Natural killer cell (primary cell): ENCODE measurements at regions not wholly inside any gene's neighbourhood (a gene's known extent, or its start where the extent isn't known, plus 50 kb on each side); places are given as distances from the start of the nearest gene placed in this dataset.

ENCODE experiments used
- ATAC-seq, 3 donors: fragments of 150-1000 bp in 2 of 3; fragments of 200-7000 bp in 1 of 3; cut with Tn5 transposase; 1 replicate in 1 of 3; 2 replicates in 2 of 3; pipeline ENCODE4 v1.10.0; 2021; ENCODE audit warnings: mild to moderate bottlenecking in 2 of 3, moderate library complexity in 2 of 3
- DNase-seq, 2 donors: peaks; one replicate each; pipeline versions ENCODE4 v3.0.0 to v3.0.0-alpha.2; 2013 to 2021; ENCODE audit warnings: mixed read lengths in 1 of 2
- H3K27ac ChIP-seq: one replicate; pipeline ENCODE4 v1.5.1; 2013; ENCODE audit warnings: mild to moderate bottlenecking, low read length
- H3K27me3 ChIP-seq: one replicate; pipeline ENCODE4 v1.6.1; 2013; ENCODE audit warnings: low read length; ENCODE audit not compliant: control insufficient read depth, insufficient read depth
- H3K36me3 ChIP-seq: one replicate; pipeline ENCODE4 v1.6.1; 2013; ENCODE audit warnings: low read length; ENCODE audit not compliant: control insufficient read depth, insufficient read depth
- H3K4me1 ChIP-seq: one replicate; pipeline ENCODE4 v1.6.1; 2013; ENCODE audit warnings: low read length; ENCODE audit not compliant: control insufficient read depth, insufficient read depth
- H3K4me3 ChIP-seq: one replicate; pipeline ENCODE4 v1.5.1; 2013; ENCODE audit warnings: low read length
- H3K9me3 ChIP-seq: one replicate; pipeline ENCODE4 v1.6.1; 2013; ENCODE audit warnings: low read length; ENCODE audit not compliant: control insufficient read depth, insufficient read depth
- H3K27ac Mint-ChIP-seq, 2 donors: one replicate each; pipeline ENCODE4 v1.8.0; 2022; ENCODE audit warnings: mild to moderate bottlenecking in 2 of 2, mixed read lengths in 2 of 2, moderate library complexity in 1 of 2
- H3K27me3 Mint-ChIP-seq, 2 donors: one replicate each; pipeline ENCODE4 v1.8.0; 2022; ENCODE audit warnings: low read depth in 2 of 2, mixed read lengths in 2 of 2
- H3K36me3 Mint-ChIP-seq: one replicate; pipeline ENCODE4 v1.8.0; 2022; ENCODE audit warnings: mixed read lengths
- H3K4me1 Mint-ChIP-seq, 2 donors: one replicate each; pipeline ENCODE4 v1.8.0; 2022; ENCODE audit warnings: mixed read lengths in 2 of 2
- H3K4me3 Mint-ChIP-seq: one replicate; pipeline ENCODE4 v1.8.0; 2022; ENCODE audit warnings: mild to moderate bottlenecking, moderate library complexity, mixed read lengths
- H3K9me3 Mint-ChIP-seq, 2 donors: one replicate each; pipeline ENCODE4 v1.8.0; 2022; ENCODE audit warnings: mixed read lengths in 2 of 2
- WGBS: methylation state at CpG from one replicate; pipeline ENCODE4 v1.1.7; 2013; ENCODE audit warnings: missing lambda C conversion rate; ENCODE audit not compliant: insufficient coverage; 5-methylcytosine and 5-hydroxymethylcytosine counted together
- intact Hi-C: fragments of 100-400 bp; cut with micrococcal nuclease; formaldehyde crosslinking; loops from one replicate; pipeline ENCODE4 v1.14.2; 2022
- TF ChIP-seq, protein P1 (sequence below): fragments of 200-600 bp; IDR thresholded peaks from one replicate; pipeline ENCODE4 v1.8.0; 2022; ENCODE audit warnings: antibody characterized with exemption

DNA sequence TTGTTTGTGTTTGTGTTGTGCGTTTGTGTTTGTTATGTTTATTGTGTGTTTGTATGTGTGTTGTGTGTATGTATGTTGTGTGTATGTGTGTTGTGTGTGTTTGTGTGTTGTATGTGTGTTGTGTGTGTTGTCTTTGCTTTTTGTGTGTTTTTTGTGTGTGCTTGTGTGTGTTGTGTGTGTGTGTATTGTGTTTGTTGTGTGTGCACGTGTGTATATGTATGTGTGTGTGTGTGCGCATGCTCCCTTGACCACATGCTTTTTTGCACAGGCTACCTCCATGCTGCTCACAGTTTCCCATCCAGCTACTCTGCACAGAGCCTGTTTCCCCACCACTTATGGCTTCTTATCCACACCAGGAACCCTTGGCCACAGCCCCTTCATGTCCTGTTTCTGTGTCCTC, 720.0 kb upstream of the ADAMTS16 start:
- H3K27ac Mint-ChIP-seq = no peak overlapping the region
- 96% methylated on average over 1 of the region's 3 CpGs for WGBS
- H3K9me3 Mint-ChIP-seq = peaks cover 3 to 8% of the 10 kb centered on the region in 2 donors
- ATAC-seq (no peak), DNase-seq (no peak)
- H3K27ac ChIP-seq = no peak overlapping the region
- TF ChIP-seq, protein P1, sequence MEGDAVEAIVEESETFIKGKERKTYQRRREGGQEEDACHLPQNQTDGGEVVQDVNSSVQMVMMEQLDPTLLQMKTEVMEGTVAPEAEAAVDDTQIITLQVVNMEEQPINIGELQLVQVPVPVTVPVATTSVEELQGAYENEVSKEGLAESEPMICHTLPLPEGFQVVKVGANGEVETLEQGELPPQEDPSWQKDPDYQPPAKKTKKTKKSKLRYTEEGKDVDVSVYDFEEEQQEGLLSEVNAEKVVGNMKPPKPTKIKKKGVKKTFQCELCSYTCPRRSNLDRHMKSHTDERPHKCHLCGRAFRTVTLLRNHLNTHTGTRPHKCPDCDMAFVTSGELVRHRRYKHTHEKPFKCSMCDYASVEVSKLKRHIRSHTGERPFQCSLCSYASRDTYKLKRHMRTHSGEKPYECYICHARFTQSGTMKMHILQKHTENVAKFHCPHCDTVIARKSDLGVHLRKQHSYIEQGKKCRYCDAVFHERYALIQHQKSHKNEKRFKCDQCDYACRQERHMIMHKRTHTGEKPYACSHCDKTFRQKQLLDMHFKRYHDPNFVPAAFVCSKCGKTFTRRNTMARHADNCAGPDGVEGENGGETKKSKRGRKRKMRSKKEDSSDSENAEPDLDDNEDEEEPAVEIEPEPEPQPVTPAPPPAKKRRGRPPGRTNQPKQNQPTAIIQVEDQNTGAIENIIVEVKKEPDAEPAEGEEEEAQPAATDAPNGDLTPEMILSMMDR = no peak
- no peaks in the 10 kb centered on the region for H3K27me3 ChIP-seq
- no peak overlapping the region for H3K4me3 Mint-ChIP-seq
- no peaks in the 10 kb centered on the region for H3K27me3 Mint-ChIP-seq
- H3K36me3 Mint-ChIP-seq = no peaks in the 10 kb centered on the region
- no peak overlapping the region for H3K4me3 ChIP-seq
- H3K9me3 ChIP-seq = no peaks in the 10 kb centered on the region
- intact Hi-C loops = no loop called here
- H3K36me3 ChIP-seq = no peaks in the 10 kb centered on the region
- no peaks in the 10 kb centered on the region for H3K4me1 Mint-ChIP-seq
- H3K4me1 ChIP-seq = no peaks in the 10 kb centered on the region

DNA sequence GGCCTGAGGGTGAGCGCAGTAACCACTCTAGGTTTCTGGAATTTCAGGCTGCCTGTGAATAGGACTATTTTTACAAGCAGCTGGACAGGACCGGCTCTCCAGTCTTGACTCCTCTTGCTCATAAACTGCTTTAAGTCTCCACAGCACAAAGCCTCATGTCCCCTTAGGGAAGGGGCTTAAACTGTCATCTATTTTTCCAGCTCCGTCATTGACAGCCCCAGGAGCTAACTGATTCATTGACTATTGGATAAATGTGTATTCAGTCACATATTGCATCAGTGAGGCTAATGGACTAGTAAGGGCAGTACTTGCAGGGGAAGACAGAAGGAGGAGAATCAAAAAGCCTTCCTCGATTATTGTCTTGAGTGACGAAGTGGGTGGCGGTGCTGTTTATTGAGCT, 719.4 kb upstream of the ADAMTS16 start:
- TF ChIP-seq, protein P1 = no peak
- H3K9me3 Mint-ChIP-seq = peaks cover 3 to 8% of the 10 kb centered on the region in 2 donors
- intact Hi-C loops = no loop called here
- no peak overlapping the region for H3K27ac ChIP-seq
- H3K27ac Mint-ChIP-seq = no peak overlapping the region
- no peaks in the 10 kb centered on the region for H3K4me1 Mint-ChIP-seq
- 88% methylated on average over 6 of the region's 6 CpGs for WGBS
- H3K9me3 ChIP-seq = no peaks in the 10 kb centered on the region
- no peaks in the 10 kb centered on the region for H3K36me3 ChIP-seq
- no peaks in the 10 kb centered on the region for H3K27me3 ChIP-seq
- ATAC-seq (no peak), DNase-seq (no peak)
- no peak overlapping the region for H3K4me3 ChIP-seq
- no peak overlapping the region for H3K4me3 Mint-ChIP-seq
- H3K4me1 ChIP-seq = no peaks in the 10 kb centered on the region
- H3K27me3 Mint-ChIP-seq = no peaks in the 10 kb centered on the region
- H3K36me3 Mint-ChIP-seq = no peaks in the 10 kb centered on the region

DNA sequence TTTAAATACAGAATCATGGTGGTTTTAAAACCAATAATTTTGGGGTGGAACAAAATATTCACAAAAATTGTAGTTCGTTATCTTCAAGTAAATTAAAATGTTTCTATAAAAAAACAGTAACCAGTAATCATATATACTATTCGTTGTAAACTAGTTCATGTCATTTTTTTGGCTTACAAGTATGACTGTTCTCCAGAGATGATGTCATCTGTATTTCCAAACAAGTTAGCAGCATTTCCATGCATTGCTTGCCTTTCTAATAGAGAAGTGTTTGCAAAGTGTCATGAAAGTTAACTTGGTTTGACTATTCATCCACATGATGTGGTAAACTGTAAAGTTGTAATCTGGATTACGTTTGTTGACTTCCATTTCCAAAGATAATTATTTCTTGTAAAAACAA, 717.9 kb upstream of the ADAMTS16 start:
- Mint-ChIP-seq H3K27me3 (no peaks in the 10 kb centered on the region), H3K27ac (no peak overlapping the region), H3K9me3 (peaks cover 6% of the 10 kb centered on the region in 2 donors), H3K36me3 (no peaks in the 10 kb centered on the region), H3K4me3 (no peak overlapping the region), H3K4me1 (no peaks in the 10 kb centered on the region)
- no peaks in the 10 kb centered on the region for H3K27me3 ChIP-seq
- no peak overlapping the region for H3K27ac ChIP-seq
- ATAC-seq (no peak), DNase-seq (no peak)
- no peaks in the 10 kb centered on the region for H3K4me1 ChIP-seq
- intact Hi-C loops = no loop called here
- H3K4me3 ChIP-seq = no peak overlapping the region
- TF ChIP-seq, protein P1 = no peak
- H3K9me3 ChIP-seq = no peaks in the 10 kb centered on the region
- no CpG with 5 or more reads among the region's 3 CpGs for WGBS
- no peaks in the 10 kb centered on the region for H3K36me3 ChIP-seq

DNA sequence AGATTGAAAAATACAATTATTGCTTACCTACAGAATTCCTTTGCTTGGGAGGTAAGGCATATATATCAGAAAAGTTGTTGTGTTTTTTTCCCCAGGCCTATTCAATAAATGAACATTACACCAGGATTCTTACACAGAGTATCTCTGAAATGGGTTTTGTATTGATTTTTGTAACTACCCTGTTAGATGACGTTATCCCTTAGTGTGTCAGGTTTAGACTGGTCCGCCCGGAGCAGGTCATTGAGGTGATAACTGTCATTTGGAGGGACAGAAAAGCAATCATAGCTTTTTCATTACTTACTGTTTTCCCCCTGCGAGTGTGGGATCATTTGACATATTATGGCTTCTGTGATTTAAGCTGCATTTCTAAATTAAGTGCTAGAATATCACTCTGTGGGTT, 715.2 kb upstream of the ADAMTS16 start:
- TF ChIP-seq, protein P1 = no peak
- H3K4me1 ChIP-seq = no peaks in the 10 kb centered on the region
- H3K36me3 ChIP-seq = no peaks in the 10 kb centered on the region
- H3K27me3 ChIP-seq = no peaks in the 10 kb centered on the region
- WGBS = 88% methylated on average over 3 of the region's 4 CpGs
- no peaks in the 10 kb centered on the region for H3K36me3 Mint-ChIP-seq
- H3K4me3 Mint-ChIP-seq = no peak overlapping the region
- no peak overlapping the region for H3K4me3 ChIP-seq
- H3K27ac Mint-ChIP-seq = no peak overlapping the region
- DNase-seq = no peak
- intact Hi-C loops = no loop called here
- no peak overlapping the region for H3K27ac ChIP-seq
- H3K27me3 Mint-ChIP-seq = no peaks in the 10 kb centered on the region
- peaks cover 7 to 8% of the 10 kb centered on the region in 2 donors for H3K9me3 Mint-ChIP-seq
- H3K9me3 ChIP-seq = peaks cover 4% of the 10 kb centered on the region
- no peaks in the 10 kb centered on the region for H3K4me1 Mint-ChIP-seq
- ATAC-seq = no peak
